RWPE2 (cell line): ENCODE measurements at regions not wholly inside any gene's neighbourhood (a gene's known extent, or its start where the extent isn't known, plus 50 kb on each side); places are given as distances from the start of the nearest gene placed in this dataset.
"Not testable (repeated sequence)": the region's sequence is repeated elsewhere in the genome, so short reads cannot be mapped to it uniquely, and the experiment has no call there.

Experiments
- ATAC-seq: fragments of 200-7000 bp; cut with Tn5 transposase; 3 replicates; pipeline ENCODE4 v1.9.1; 2021; ENCODE audit warnings: low read depth
- DNase-seq: peaks from one replicate; pipeline ENCODE4 v3.0.0-alpha.2; 2020; ENCODE audit warnings: low spot score
- H3K27ac ChIP-seq: fragments of 450-650 bp; 2 replicates; pipeline ENCODE4 v1.5.1; 2017; ENCODE audit warnings: mild to moderate bottlenecking; ENCODE audit not compliant: poor library complexity, severe bottlenecking
- H3K27me3 ChIP-seq: fragments of 250-450 bp; sonication (Bioruptor Pico); 2 replicates; pipeline ENCODE4 v1.5.1; 2021; ENCODE audit warnings: mild to moderate bottlenecking, moderate library complexity; ENCODE audit not compliant: insufficient read depth, poor library complexity, severe bottlenecking
- H3K36me3 ChIP-seq: fragments of 250-450 bp; sonication (Bioruptor Pico); 2 replicates; pipeline ENCODE4 v1.5.1; 2020; ENCODE audit warnings: low read depth, mild to moderate bottlenecking, moderate library complexity
- H3K4me1 ChIP-seq: fragments of 250-450 bp; sonication (Bioruptor Pico); 2 replicates; pipeline ENCODE4 v1.5.1; 2021; ENCODE audit warnings: mild to moderate bottlenecking, moderate library complexity; ENCODE audit not compliant: insufficient read depth, poor library complexity, severe bottlenecking
- H3K4me3 ChIP-seq: fragments of 250-450 bp; sonication (Bioruptor Pico); 2 replicates; pipeline ENCODE4 v1.5.1; 2021; ENCODE audit warnings: mild to moderate bottlenecking, moderate library complexity; ENCODE audit not compliant: severe bottlenecking
- H3K9me3 ChIP-seq: fragments of 250-450 bp; sonication (Bioruptor Pico); 2 replicates; pipeline ENCODE4 v1.5.1; 2021; ENCODE audit warnings: mild to moderate bottlenecking, moderate library complexity; ENCODE audit not compliant: severe bottlenecking
- CTCF ChIP-seq: fragments of 450-650 bp; IDR thresholded peaks from one replicate; pipeline ENCODE4 v1.5.1; 2017; ENCODE audit warnings: mild to moderate bottlenecking, moderate library complexity; ENCODE audit not compliant: poor library complexity, severe bottlenecking

- Histone ChIP-seq H3K27me3 (no peaks in the 10 kb centered on the region), H3K27ac (no peak overlapping the region), H3K4me3 (no peak overlapping the region), H3K9me3 (no peaks in the 10 kb centered on the region), H3K36me3 (no peaks in the 10 kb centered on the region), H3K4me1 (peaks cover 3% of the 10 kb centered on the region)
- ATAC-seq (peak; percentile 96), DNase-seq (no peak)
- TF ChIP-seq CTCF: no peak
Observed at GRCh38 chr4:140222171-140222570, 68.2 kb upstream of the MAML3 start.

- H3K27ac ChIP-seq: no peak overlapping the region
- no peak for TF ChIP-seq CTCF
- peaks cover 3% of the 10 kb centered on the region for H3K4me1 ChIP-seq
- no peak overlapping the region for H3K4me3 ChIP-seq
- H3K27me3 ChIP-seq: no peaks in the 10 kb centered on the region
- ATAC-seq: no peak
- no peaks in the 10 kb centered on the region for H3K9me3 ChIP-seq
- H3K36me3 ChIP-seq: no peaks in the 10 kb centered on the region
- DNase-seq: no peak
Observed at GRCh38 chr4:140220058-140220457, 66.1 kb upstream of the MAML3 start.

DNA sequence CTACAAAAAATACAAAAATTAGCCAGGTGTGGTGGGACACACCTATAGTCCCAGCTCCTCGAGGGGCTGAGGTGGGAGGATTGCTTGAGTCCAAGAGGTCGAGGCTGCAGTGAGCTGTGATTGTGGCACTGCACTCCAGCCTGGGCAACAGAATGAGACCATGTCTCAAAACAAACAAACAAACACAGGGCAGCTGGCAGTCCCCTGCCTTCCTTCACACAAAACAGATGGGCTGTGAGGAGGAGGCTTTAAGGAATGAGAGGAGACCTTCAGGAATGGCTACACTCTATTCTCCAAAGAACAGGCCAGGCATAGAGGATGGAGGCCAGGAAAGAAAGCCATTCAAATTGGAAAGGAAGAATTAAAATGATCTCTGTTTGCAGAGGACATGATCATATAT is 65.6 kb upstream of the MAML3 start:
- H3K4me3 ChIP-seq: no peak overlapping the region
- H3K27ac ChIP-seq: no peak overlapping the region
- ATAC-seq: no peak
- peaks cover 3% of the 10 kb centered on the region for H3K4me1 ChIP-seq
- H3K9me3 ChIP-seq: no peaks in the 10 kb centered on the region
- no peaks in the 10 kb centered on the region for H3K27me3 ChIP-seq
- no peak for DNase-seq
- no peak for TF ChIP-seq CTCF
- no peaks in the 10 kb centered on the region for H3K36me3 ChIP-seq

- not testable (repeated sequence) for H3K4me3 ChIP-seq, ATAC-seq, H3K9me3 ChIP-seq, H3K27ac ChIP-seq, DNase-seq, H3K4me1 ChIP-seq, H3K36me3 ChIP-seq, H3K27me3 ChIP-seq
Observed at GRCh38 chr4:140219070-140219469, 65.1 kb upstream of the MAML3 start.

GRCh38 chr4:140213749-140214148 is 59.8 kb upstream of the MAML3 start:
- Histone ChIP-seq H3K4me3 (no peak overlapping the region), H3K9me3 (no peaks in the 10 kb centered on the region), H3K27ac (no peak overlapping the region), H3K36me3 (no peaks in the 10 kb centered on the region), H3K4me1 (peaks cover 12% of the 10 kb centered on the region), H3K27me3 (no peaks in the 10 kb centered on the region)
- TF ChIP-seq CTCF: no peak
- ATAC-seq (peak; percentile 89), DNase-seq (no peak)

DNA sequence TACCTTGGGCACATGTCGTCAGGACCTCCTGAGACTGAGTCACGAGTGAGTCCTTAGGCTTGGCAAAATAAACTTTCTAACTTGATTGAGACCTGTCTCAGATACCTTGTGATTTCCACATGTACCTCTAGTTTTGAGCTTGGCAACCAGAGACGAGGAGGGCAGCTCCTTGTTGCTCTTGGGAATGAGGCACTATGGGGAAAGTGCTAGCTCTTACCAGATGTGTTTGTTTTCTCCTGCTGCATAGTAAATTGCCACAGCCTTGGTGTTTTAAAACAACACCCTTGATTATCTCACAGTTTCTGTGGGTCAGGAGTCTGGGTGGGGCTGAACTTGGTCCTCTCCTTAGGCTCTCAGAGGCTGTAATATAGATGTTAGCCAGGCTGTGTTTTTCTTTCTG is 59.1 kb upstream of the MAML3 start:
- no peaks in the 10 kb centered on the region for H3K27me3 ChIP-seq
- ATAC-seq (no peak), DNase-seq (no peak)
- no peak overlapping the region for H3K27ac ChIP-seq
- no peaks in the 10 kb centered on the region for H3K9me3 ChIP-seq
- TF ChIP-seq CTCF: no peak
- no peak overlapping the region for H3K4me3 ChIP-seq
- peaks cover 12% of the 10 kb centered on the region for H3K4me1 ChIP-seq
- H3K36me3 ChIP-seq: no peaks in the 10 kb centered on the region
